ENCODE measurements at regions not wholly inside any gene's neighbourhood (a gene's known extent, or its start where the extent isn't known, plus 50 kb on each side); places are given as distances from the start of the nearest gene placed in this dataset.

DNA sequence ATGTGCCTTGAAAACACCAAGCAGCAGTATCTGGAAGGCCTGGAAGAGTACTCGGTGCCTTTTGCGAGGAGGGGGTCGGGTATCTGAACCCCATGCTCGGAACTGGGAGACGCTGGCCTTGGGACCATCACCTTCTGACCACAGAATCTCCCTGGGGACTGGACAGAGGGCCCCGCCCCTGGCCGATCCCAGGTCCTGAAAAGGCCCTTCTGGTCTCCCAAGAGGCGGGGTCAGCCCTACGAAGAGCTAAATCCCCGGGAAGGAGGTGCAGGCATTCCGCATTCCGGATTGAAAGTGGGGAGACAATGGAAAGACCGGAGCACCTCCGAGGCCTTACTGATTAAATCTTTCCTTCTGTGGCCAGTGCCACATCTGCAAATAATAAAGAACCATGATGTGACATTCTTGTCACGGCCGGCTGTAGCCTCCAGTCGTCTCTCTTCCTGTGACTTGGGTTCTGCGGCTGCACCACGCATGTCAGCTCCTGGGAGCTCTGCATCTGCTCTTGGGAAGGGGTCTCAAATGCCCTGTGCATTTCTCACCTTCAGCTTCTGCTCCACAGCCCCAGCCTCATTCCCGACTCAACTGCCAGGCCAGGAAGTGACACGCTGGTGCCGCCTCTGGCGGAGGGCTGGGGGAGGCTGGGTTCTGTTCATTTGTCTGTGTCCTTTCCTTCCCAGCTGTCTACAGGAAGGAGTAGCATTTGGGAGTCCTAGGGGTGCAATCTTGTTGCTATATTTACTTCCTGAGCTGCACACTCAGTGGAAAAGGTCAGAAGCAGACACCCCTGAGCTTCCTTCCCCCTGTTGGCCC, 173.5 kb downstream of the KLF13 start:
- TF ChIP-seq, protein P1, sequence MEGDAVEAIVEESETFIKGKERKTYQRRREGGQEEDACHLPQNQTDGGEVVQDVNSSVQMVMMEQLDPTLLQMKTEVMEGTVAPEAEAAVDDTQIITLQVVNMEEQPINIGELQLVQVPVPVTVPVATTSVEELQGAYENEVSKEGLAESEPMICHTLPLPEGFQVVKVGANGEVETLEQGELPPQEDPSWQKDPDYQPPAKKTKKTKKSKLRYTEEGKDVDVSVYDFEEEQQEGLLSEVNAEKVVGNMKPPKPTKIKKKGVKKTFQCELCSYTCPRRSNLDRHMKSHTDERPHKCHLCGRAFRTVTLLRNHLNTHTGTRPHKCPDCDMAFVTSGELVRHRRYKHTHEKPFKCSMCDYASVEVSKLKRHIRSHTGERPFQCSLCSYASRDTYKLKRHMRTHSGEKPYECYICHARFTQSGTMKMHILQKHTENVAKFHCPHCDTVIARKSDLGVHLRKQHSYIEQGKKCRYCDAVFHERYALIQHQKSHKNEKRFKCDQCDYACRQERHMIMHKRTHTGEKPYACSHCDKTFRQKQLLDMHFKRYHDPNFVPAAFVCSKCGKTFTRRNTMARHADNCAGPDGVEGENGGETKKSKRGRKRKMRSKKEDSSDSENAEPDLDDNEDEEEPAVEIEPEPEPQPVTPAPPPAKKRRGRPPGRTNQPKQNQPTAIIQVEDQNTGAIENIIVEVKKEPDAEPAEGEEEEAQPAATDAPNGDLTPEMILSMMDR (IDR thresholded peaks at IDR 0.05), result no peak
- DNase-seq (no peak), ATAC-seq (no peak)
- no peaks in the 10 kb centered on the region for H3K4me1 ChIP-seq
- intact Hi-C loops (cut with DNase I), result no loop called here
- H3K4me3 ChIP-seq, result no peak overlapping the region
- no peaks in the 10 kb centered on the region for H3K9me3 ChIP-seq
- no peak overlapping the region for H3K27ac ChIP-seq
- H3K36me3 ChIP-seq, result no peaks in the 10 kb centered on the region
- no peaks in the 10 kb centered on the region for H3K27me3 ChIP-seq

- Histone ChIP-seq H3K4me3 (no peak overlapping the region), H3K27ac (no peak overlapping the region), H3K36me3 (no peaks in the 10 kb centered on the region), H3K4me1 (no peaks in the 10 kb centered on the region), H3K9me3 (no peaks in the 10 kb centered on the region), H3K27me3 (no peaks in the 10 kb centered on the region)
- intact Hi-C loops (cut with DNase I), result no loop called here
- no peak for ATAC-seq
- no peak for DNase-seq
- TF ChIP-seq, protein P1 (IDR thresholded peaks at IDR 0.05), result no peak
Measured at GRCh38 chr15:31500766-31501449, 174.3 kb downstream of the KLF13 start.

DNA sequence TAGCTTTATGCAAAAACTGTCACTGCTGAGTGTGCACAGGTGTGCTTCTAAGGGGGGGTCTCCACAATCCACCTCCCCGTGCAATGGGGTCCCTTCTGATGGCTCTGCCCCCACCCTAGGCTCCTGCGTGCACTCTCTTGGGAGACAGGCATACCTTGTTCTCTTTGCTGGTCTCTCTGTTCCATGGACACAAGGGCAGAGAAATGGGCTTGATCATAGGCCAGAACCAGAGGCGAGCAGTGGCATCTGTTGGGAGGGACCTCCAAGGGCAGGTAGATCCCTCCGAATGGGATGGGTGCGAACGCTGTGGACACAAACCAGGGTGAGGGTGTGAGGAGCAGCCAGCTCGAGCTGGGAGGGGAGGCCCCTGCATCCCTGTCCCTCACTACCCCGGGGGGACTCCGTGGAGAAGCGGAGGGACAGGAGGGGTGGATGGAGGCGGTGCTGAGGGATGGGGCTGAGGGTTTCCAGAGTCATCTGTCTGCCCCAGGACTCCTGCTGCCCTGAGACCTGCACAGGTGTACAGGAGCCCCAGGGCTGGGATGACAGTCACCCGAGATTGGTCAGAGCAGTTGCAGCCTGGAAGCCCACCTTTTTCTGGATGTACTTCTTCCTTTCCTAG, 175.0 kb downstream of the KLF13 start:
- ATAC-seq (no peak), DNase-seq (no peak)
- Histone ChIP-seq H3K4me1 (no peaks in the 10 kb centered on the region), H3K9me3 (no peaks in the 10 kb centered on the region), H3K4me3 (no peak overlapping the region), H3K27ac (no peak overlapping the region), H3K27me3 (no peaks in the 10 kb centered on the region), H3K36me3 (no peaks in the 10 kb centered on the region)
- TF ChIP-seq, protein P1 (IDR thresholded peaks at IDR 0.05), result no peak
- intact Hi-C loops (cut with DNase I), result no loop called here

- TF ChIP-seq, protein P1 (IDR thresholded peaks at IDR 0.05), result no peak
- DNase-seq (no peak), ATAC-seq (no peak)
- H3K4me3 ChIP-seq, result no peak overlapping the region
- H3K27ac ChIP-seq, result no peak overlapping the region
- H3K4me1 ChIP-seq, result no peaks in the 10 kb centered on the region
- no peaks in the 10 kb centered on the region for H3K9me3 ChIP-seq
- H3K36me3 ChIP-seq, result no peaks in the 10 kb centered on the region
- intact Hi-C loops (cut with DNase I), result no loop called here
- no peaks in the 10 kb centered on the region for H3K27me3 ChIP-seq
Measured at GRCh38 chr15:31502541-31503229, 176.1 kb downstream of the KLF13 start.

GRCh38 chr15:31503256-31503655, 176.6 kb downstream of the KLF13 start:
- TF ChIP-seq, protein P1 (IDR thresholded peaks at IDR 0.05), result no peak
- H3K36me3 ChIP-seq, result no peaks in the 10 kb centered on the region
- H3K27me3 ChIP-seq, result no peaks in the 10 kb centered on the region
- H3K4me1 ChIP-seq, result no peaks in the 10 kb centered on the region
- no peaks in the 10 kb centered on the region for H3K9me3 ChIP-seq
- DNase-seq (no peak), ATAC-seq (no peak)
- intact Hi-C loops (cut with DNase I), result no loop called here
- no peak overlapping the region for H3K27ac ChIP-seq
- H3K4me3 ChIP-seq, result no peak overlapping the region
